Endothelial cell of umbilical vein (primary cell): ENCODE measurements at regions not wholly inside any gene's neighbourhood (a gene's known extent, or its start where the extent isn't known, plus 50 kb on each side); places are given as distances from the start of the nearest gene placed in this dataset.

Experiments used
- BruUV-seq: library from RNA; stranded (reverse); fragments of 400-500 nt; replicated peaks from 2 replicates; lab custom pipeline; 2021; lab: Mats Ljungman, UMichigan
- CTCF ChIA-PET: fragments of 300-600, 350-600 bp; sonication (Branson Sonifier 250); formaldehyde crosslinking; loops from one replicate; lab custom pipeline; 2021; ENCODE audit warnings: antibody characterized with exemption, inconsistent platforms; lab: Charles Lee
- POLR2A ChIA-PET: fragments of 300-600, 350-600 bp; sonication (Branson Sonifier 250); formaldehyde crosslinking; loops from one replicate; lab custom pipeline; 2021; ENCODE audit warnings: antibody characterized with exemption, inconsistent platforms; lab: Charles Lee
- DNase-seq: peaks from one replicate; pipeline ENCODE4 v3.0.0-alpha.2; 2011; ENCODE audit warnings: low read depth, low spot score
- FAIRE-seq: peaks from 2 replicates; lab custom pipeline; 2011; peaks lifted over from hg19 to GRCh38; lab: Jason Lieb, UNC
- H2AFZ ChIP-seq: 2 replicates; pipeline ENCODE4 v1.6.0; 2012; ENCODE audit warnings: low read depth, low read length, control low read depth, inconsistent platforms
- H3K27ac ChIP-seq: 2 replicates; pipeline ENCODE4 v1.5.1; 2011; ENCODE audit warnings: low read depth, mild to moderate bottlenecking, control low read depth, low read length, moderate library complexity; ENCODE audit not compliant: insufficient read depth
- H3K27me3 ChIP-seq, 2 experiments: 2 replicates each; pipeline versions ENCODE4 v1.6.0 to v1.6.1; 2011; ENCODE audit warnings: low read length in 2 of 2, mixed read lengths in 1 of 2; ENCODE audit not compliant: control insufficient read depth in 2 of 2, insufficient read depth in 2 of 2
- H3K36me3 ChIP-seq, 2 experiments: 2 replicates in 1 of 2; 3 replicates in 1 of 2; pipeline ENCODE4 v1.5.1; 2011; ENCODE audit warnings: low read length in 2 of 2, mild to moderate bottlenecking in 1 of 2, moderate library complexity in 1 of 2; ENCODE audit not compliant: control insufficient read depth in 2 of 2, insufficient read depth in 2 of 2; ENCODE audit errors: extremely low read depth in 1 of 2
- H3K4me1 ChIP-seq: 3 replicates; pipeline ENCODE4 v1.5.1; 2011; ENCODE audit warnings: mild to moderate bottlenecking, low read length; ENCODE audit not compliant: control insufficient read depth, insufficient read depth; ENCODE audit errors: extremely low read depth
- H3K4me2 ChIP-seq: 2 replicates; pipeline ENCODE4 v1.6.1; 2011; ENCODE audit warnings: low read length, control low read depth, mixed read lengths; ENCODE audit not compliant: insufficient read depth
- H3K4me3 ChIP-seq, 3 experiments: fragments of 200-600 bp in 1 of 3; sonication (generic), shearing (Covaris generic) in 1 of 3; replicated peaks in 1 of 3; 2 replicates each; pipeline ENCODE4 v1.5.1; 2011 to 2016; ENCODE audit warnings: control low read depth in 3 of 3, low read length in 3 of 3, mild to moderate bottlenecking in 2 of 3, inconsistent platforms in 1 of 3, low read depth in 1 of 3, moderate library complexity in 1 of 3; ENCODE audit not compliant: insufficient read depth in 1 of 3
- H3K79me2 ChIP-seq: 2 replicates; pipeline ENCODE4 v1.6.0; 2012; ENCODE audit warnings: low read length, inconsistent platforms; ENCODE audit not compliant: control insufficient read depth, insufficient read depth
- H3K9ac ChIP-seq: replicated peaks from 2 replicates; pipeline ENCODE3; 2011; ENCODE audit warnings: low read length, control low read depth; ENCODE audit not compliant: insufficient read depth; ENCODE audit errors: extremely low read depth
- H3K9me1 ChIP-seq: replicated peaks from 3 replicates; pipeline ENCODE4 v1.6.0; 2011; ENCODE audit warnings: mild to moderate bottlenecking, low read length; ENCODE audit not compliant: control insufficient read depth, insufficient read depth; ENCODE audit errors: extremely low read depth
- H3K9me3 ChIP-seq: replicated peaks from 2 replicates; pipeline ENCODE4 v1.5.1; 2012; ENCODE audit warnings: low read length, inconsistent platforms; ENCODE audit not compliant: control insufficient read depth, insufficient read depth
- H4K20me1 ChIP-seq: replicated peaks from 2 replicates; pipeline ENCODE3; 2011; ENCODE audit warnings: mild to moderate bottlenecking, low read length; ENCODE audit not compliant: control insufficient read depth, insufficient read depth; ENCODE audit errors: extremely low read depth
- EZH2 ChIP-seq: IDR thresholded peaks from 2 replicates; pipeline ENCODE4 v1.6.1; 2012; ENCODE audit warnings: borderline replicate concordance, low read depth, mild to moderate bottlenecking, moderate library complexity, low read length, inconsistent platforms; ENCODE audit not compliant: severe bottlenecking
- FOS ChIP-seq: IDR thresholded peaks from 2 replicates; pipeline ENCODE4 v1.6.1; 2011; ENCODE audit warnings: mild to moderate bottlenecking, low read length, moderate library complexity, borderline replicate concordance; ENCODE audit not compliant: insufficient read depth
- GATA2 ChIP-seq: IDR thresholded peaks from 2 replicates; pipeline ENCODE4 v1.7.0; 2011; ENCODE audit warnings: low read depth, mild to moderate bottlenecking, moderate library complexity, mixed read lengths, low read length; ENCODE audit not compliant: insufficient read length, insufficient read depth
- JUN ChIP-seq: IDR thresholded peaks from 2 replicates; pipeline ENCODE4 v1.6.1; 2011; ENCODE audit warnings: borderline replicate concordance, low read depth; ENCODE audit not compliant: insufficient read length, insufficient read depth
- MYC ChIP-seq: IDR thresholded peaks from one replicate; pipeline ENCODE4 v1.6.1; 2011; ENCODE audit warnings: mild to moderate bottlenecking, low read depth, low read length
- POLR2A ChIP-seq: IDR thresholded peaks from 2 replicates; pipeline ENCODE4 v1.6.1; 2012; ENCODE audit warnings: low read depth, mild to moderate bottlenecking, control low read depth, low read length
- POLR2AphosphoS5 ChIP-seq: IDR thresholded peaks from 2 replicates; pipeline ENCODE4 v1.6.1; 2012; ENCODE audit warnings: low read depth, mild to moderate bottlenecking, control low read depth, low read length, moderate library complexity; ENCODE audit not compliant: insufficient read depth
- dilution Hi-C: fragments of 300-500 bp; cut with MboI; formaldehyde crosslinking; loops from one replicate; pipeline ENCODE4 v1.15.0; 2019; ENCODE audit warnings: low sequenced_read_pairs; ENCODE audit not compliant: extremely low pct_ligation_motif_present
- intact Hi-C: fragments of 100-400 bp; cut with micrococcal nuclease; formaldehyde crosslinking; loops from one replicate; pipeline ENCODE4 v1.10.0; 2022
- TF ChIP-seq, protein P1 (sequence below), 2 donors: IDR thresholded peaks; 1 replicate in 1 of 2; 2 replicates in 1 of 2; pipeline ENCODE4 v1.5.1; 2011; ENCODE audit warnings: low read length in 2 of 2, mild to moderate bottlenecking in 2 of 2, moderate library complexity in 2 of 2, control low read depth in 1 of 2, inconsistent platforms in 1 of 2, low read depth in 1 of 2; ENCODE audit not compliant: insufficient read depth in 1 of 2; ENCODE audit errors: extremely low read depth in 1 of 2
- TF ChIP-seq, protein P2 (sequence below): IDR thresholded peaks from 2 replicates; pipeline ENCODE4 v1.6.1; 2011; ENCODE audit not compliant: insufficient read depth, insufficient read length

DNA sequence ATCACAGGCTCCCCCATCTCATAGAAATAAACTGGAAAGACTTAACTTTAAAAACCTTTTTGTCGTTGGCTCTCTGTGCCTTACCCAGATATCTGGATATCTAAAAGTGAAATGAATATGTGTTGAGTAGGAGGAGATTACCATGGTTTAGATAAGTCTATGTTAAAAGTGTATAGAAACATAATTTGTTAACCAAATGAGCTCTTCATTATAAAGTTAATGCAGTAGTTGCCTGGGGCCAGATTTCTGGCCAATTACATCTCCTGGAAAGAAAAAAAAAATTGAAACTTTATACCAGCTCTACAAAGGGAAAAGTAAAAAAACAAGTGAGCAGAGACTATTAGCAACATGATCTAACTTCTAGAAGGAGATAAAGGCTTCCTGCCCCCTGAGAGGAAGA, 259.6 kb upstream of the UBE2E3 start:
- Histone ChIP-seq H4K20me1 (no peaks in the 10 kb centered on the region), H3K9ac (no peak overlapping the region), H3K4me2 (no peak overlapping the region), H3K79me2 (no peaks in the 10 kb centered on the region), H3K4me1 (no peaks in the 10 kb centered on the region), H3K27ac (no peak overlapping the region), H3K9me3 (no peaks in the 10 kb centered on the region), H3K4me3 (no peak overlapping the region), H3K36me3 (no peaks in the 10 kb centered on the region), H3K9me1 (no peaks in the 10 kb centered on the region), H2AFZ (no peak overlapping the region), H3K27me3 (peaks cover 0 to 2% of the 10 kb centered on the region in 2 experiments)
- no peak for DNase-seq
- ChIA-PET POLR2A (no interaction called here), CTCF (interaction anchor here (1.5 kb wide), 1 partner anchor 9 kb away, joined by 3 read pairs; no protein-coding TSS in a partner anchor)
- FAIRE-seq: no peak
- intact Hi-C loops: no loop called here
- TF ChIP-seq EZH2: no peak
- TF ChIP-seq POLR2A: no peak
- TF ChIP-seq POLR2AphosphoS5: no peak
- no peak for TF ChIP-seq MYC
- TF ChIP-seq, protein P1, sequence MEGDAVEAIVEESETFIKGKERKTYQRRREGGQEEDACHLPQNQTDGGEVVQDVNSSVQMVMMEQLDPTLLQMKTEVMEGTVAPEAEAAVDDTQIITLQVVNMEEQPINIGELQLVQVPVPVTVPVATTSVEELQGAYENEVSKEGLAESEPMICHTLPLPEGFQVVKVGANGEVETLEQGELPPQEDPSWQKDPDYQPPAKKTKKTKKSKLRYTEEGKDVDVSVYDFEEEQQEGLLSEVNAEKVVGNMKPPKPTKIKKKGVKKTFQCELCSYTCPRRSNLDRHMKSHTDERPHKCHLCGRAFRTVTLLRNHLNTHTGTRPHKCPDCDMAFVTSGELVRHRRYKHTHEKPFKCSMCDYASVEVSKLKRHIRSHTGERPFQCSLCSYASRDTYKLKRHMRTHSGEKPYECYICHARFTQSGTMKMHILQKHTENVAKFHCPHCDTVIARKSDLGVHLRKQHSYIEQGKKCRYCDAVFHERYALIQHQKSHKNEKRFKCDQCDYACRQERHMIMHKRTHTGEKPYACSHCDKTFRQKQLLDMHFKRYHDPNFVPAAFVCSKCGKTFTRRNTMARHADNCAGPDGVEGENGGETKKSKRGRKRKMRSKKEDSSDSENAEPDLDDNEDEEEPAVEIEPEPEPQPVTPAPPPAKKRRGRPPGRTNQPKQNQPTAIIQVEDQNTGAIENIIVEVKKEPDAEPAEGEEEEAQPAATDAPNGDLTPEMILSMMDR (IDR thresholded peaks at IDR 0.05; ENCODE audit: extremely low read depth in 1 of 2, insufficient read depth in 1 of 2, low read depth in 1 of 2, low read length in 2 of 2): no peak
- TF ChIP-seq FOS: no peak
- TF ChIP-seq, protein P2, sequence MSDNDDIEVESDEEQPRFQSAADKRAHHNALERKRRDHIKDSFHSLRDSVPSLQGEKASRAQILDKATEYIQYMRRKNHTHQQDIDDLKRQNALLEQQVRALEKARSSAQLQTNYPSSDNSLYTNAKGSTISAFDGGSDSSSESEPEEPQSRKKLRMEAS: no peak
- no peak for TF ChIP-seq GATA2
- no peak for TF ChIP-seq JUN
- BruUV-seq: no TSS peak
- dilution Hi-C loops: no loop called here
